SW480 (cell line): ENCODE measurements at regions not wholly inside any gene's neighbourhood (a gene's known extent, or its start where the extent isn't known, plus 50 kb on each side); places are given as distances from the start of the nearest gene placed in this dataset.
"Not testable (repeated sequence)": the region's sequence is repeated elsewhere in the genome, so short reads cannot be mapped to it uniquely, and the experiment has no call there.

ENCODE experiments used
- DNase-seq: peaks from one replicate; pipeline ENCODE4 v3.0.0-alpha.2; 2016; ENCODE audit warnings: low spot score

GRCh38 chr2:34178482-34178881 lies 579.4 kb upstream of the FAM98A start:
- no peak for DNase-seq

- no peak for DNase-seq
These were observed 577.6 kb upstream of the FAM98A start for GRCh38 chr2:34176693-34177092.

- DNase-seq, result no peak
These were observed 575.4 kb upstream of the FAM98A start for GRCh38 chr2:34174506-34174905.

GRCh38 chr2:34162231-34162630 lies 563.1 kb upstream of the FAM98A start:
- DNase-seq, result no peak

GRCh38 chr2:34161549-34161948 lies 562.5 kb upstream of the FAM98A start:
- DNase-seq, result no peak

GRCh38 chr2:34159901-34160300 lies 560.8 kb upstream of the FAM98A start:
- DNase-seq, result no peak

- DNase-seq, result no peak
These were observed 554.4 kb upstream of the FAM98A start for GRCh38 chr2:34153484-34153883.

GRCh38 chr2:34147780-34148179 lies 548.7 kb upstream of the FAM98A start:
- no peak for DNase-seq

- no peak for DNase-seq
These were observed 544.0 kb upstream of the FAM98A start for GRCh38 chr2:34143149-34143548.

- not testable (repeated sequence) for DNase-seq
These were observed 543.5 kb upstream of the FAM98A start for GRCh38 chr2:34142531-34143008.

- not testable (repeated sequence) for DNase-seq
These were observed 534.0 kb upstream of the FAM98A start for GRCh38 chr2:34133065-34133464.

- DNase-seq, result no peak
These were observed 527.2 kb upstream of the FAM98A start for GRCh38 chr2:34126279-34126678.

GRCh38 chr2:34123996-34124785 lies 525.1 kb upstream of the FAM98A start:
- DNase-seq, result no peak

- no peak for DNase-seq
These were observed 522.0 kb upstream of the FAM98A start for GRCh38 chr2:34121076-34121475.

GRCh38 chr2:34115076-34115475 lies 516.0 kb upstream of the FAM98A start:
- DNase-seq, result no peak

GRCh38 chr2:34112161-34112560 lies 513.1 kb upstream of the FAM98A start:
- no peak for DNase-seq

- no peak for DNase-seq
These were observed 511.3 kb upstream of the FAM98A start for GRCh38 chr2:34110392-34110791.

GRCh38 chr2:34107811-34108210 lies 508.7 kb upstream of the FAM98A start:
- DNase-seq, result no peak

GRCh38 chr2:34105006-34105767 lies 506.1 kb upstream of the FAM98A start:
- DNase-seq, result peak; percentile 11

GRCh38 chr2:34104601-34105000 lies 505.5 kb upstream of the FAM98A start:
- no peak for DNase-seq

GRCh38 chr2:34103437-34103836 lies 504.3 kb upstream of the FAM98A start:
- DNase-seq, result no peak

- DNase-seq, result no peak
These were observed 503.2 kb upstream of the FAM98A start for GRCh38 chr2:34102339-34102738.

- DNase-seq, result no peak
These were observed 500.3 kb upstream of the FAM98A start for GRCh38 chr2:34099377-34099776.
